Inferior parietal cortex (tissue), 1 donor: ENCODE measurements at regions not wholly inside any gene's neighbourhood (a gene's known extent, or its start where the extent isn't known, plus 50 kb on each side); places are given as distances from the start of the nearest gene placed in this dataset.

Experiments used
- DNase-seq: peaks from one replicate; pipeline ENCODE4 v3.0.0-alpha.2; 2016; ENCODE audit errors: extremely low spot score

- DNase-seq: no peak
These were observed 246.3 kb downstream of the SIPA1L2 start for GRCh38 chr1:232383455-232384123.

DNA sequence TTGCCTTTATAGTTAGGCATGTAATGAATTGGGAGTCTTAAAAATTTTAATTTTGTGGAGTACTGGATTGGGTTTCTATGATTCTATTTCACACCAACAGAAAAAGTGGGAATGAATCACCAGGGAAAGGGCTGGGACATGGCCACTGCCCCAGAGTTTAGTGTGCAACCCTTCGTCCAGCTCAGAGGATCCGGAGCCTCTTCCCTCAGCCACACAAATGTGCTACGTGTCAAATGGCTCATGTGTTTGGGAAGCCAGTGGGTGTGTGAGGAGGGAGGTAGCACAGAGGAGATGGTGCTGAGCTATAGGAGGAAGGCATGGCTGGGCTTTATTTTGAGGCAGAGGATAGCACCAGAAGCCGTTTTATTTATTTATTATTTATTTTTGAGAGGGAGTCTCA, 247.3 kb downstream of the SIPA1L2 start:
- no peak for DNase-seq

DNA sequence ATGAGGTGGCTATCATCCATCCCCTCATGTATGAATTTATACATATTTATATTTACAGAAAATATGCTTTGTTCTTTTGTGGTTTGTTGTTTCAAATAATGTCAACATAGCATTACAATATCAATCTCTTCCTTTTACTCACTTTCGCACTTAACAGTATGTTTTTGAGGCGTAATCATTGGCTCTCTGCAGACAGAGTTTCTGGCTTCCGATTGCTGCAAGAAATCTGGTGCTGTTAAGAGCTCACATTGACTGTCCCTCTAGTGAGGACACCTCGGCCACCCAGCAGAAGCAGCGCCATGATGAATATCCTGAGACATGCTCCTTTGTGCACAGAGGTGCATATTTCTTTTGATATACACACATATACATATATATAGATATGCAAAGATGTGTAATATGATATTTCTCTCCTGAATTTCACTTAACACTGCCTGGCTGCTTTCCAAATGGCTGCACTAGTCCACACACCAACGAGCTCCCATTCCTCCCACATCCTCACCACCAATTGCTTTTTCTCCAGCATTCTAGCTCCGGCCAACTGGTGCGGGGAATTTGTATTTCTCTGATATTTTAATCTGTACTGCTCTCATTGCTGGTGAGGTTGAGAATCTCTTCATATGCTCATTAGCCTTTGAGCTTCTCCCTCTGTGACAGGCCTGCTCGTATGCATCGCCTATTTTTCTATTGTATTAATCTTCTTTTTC, 248.4 kb downstream of the SIPA1L2 start:
- DNase-seq: no peak

DNA sequence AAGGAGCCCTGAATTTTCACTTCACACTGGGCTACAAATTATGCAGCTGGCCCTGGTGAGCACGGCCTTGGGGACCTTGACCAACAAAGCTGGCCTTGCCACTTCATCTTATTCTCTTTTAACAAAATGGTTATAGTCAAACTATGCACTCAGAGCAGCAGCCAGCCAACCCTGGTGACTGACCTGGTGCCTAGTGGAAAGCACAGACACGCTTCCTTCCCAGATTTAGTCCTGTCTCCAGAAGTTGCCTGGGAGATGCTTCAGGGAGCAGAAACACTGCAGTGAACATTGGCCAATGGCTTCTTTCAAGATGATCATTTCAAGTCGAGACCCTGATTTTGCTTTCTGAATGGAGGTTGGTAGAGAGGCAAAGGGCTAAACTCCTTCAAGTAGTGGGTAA, 249.3 kb downstream of the SIPA1L2 start:
- no peak for DNase-seq

GRCh38 chr1:232380131-232380530, 249.8 kb downstream of the SIPA1L2 start:
- DNase-seq: no peak

DNA sequence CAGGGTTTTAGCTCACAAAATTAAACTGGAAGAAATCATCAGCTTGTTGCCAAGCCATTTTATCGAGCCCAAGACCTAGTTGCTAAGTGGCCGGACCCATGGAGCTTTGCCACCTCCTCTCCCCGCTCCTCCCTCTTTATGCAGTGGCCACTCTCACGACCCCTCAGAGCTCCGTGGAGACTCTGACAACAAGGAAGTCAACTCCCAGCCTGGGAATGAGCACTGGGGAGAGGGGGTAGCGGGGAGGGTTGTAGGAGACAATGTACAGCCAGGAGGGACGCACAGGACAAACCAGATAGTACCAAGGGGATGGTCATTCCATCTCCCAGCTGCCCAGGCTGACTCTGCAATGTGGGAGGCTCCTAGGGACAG, 250.9 kb downstream of the SIPA1L2 start:
- no peak for DNase-seq

- DNase-seq: no peak
These were observed 251.5 kb downstream of the SIPA1L2 start for GRCh38 chr1:232378266-232379062.

- no peak for DNase-seq
These were observed 252.5 kb downstream of the SIPA1L2 start for GRCh38 chr1:232377494-232377770.

GRCh38 chr1:232376632-232377493, 253.1 kb downstream of the SIPA1L2 start:
- DNase-seq: no peak

- no peak for DNase-seq
These were observed 257.0 kb downstream of the SIPA1L2 start for GRCh38 chr1:232372841-232373440.

DNA sequence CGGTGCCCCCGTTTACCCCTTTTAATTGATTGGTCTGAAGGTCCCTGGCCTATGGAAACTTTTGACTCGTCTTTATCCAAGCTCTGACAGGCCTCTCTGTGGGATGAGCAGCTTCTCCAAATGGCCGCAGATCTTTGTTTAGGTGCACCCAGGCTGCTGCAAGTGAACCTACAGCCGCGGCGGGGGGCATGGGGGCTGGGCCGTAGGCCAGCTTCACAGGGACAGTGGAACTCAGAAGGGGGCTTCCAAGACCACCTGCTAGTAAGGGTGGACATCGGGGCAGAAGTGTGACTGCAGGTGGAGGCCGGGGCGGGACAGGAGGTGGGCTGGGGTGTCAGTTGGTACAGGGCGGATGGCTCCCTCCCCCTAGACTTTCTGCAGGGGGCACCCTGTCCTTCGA, 257.5 kb downstream of the SIPA1L2 start:
- no peak for DNase-seq

- no peak for DNase-seq
These were observed 260.3 kb downstream of the SIPA1L2 start for GRCh38 chr1:232369451-232370296.

DNA sequence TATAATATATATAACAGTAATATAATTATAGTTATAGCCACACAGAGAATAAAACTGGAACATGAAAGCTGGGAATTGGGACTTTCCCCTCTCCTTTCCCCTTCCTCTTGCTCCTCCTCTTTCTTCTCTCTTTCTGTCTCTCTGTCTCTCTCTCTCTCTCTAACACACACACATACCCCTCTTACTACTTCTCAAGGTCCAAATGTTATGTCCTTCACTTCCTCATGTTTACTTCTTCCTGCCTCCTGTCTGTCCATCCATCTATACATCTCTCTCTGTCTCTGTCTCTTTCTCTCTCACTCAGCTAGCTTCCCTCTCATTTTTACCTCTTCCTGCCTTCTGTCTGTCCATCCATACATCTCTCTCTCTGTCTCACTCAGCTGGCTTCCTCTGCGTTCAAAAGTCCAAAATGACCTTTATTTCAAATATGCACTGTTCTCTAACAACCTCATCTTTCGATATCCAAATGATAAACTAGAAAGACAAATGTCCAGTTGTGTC, 261.1 kb downstream of the SIPA1L2 start:
- no peak for DNase-seq

DNA sequence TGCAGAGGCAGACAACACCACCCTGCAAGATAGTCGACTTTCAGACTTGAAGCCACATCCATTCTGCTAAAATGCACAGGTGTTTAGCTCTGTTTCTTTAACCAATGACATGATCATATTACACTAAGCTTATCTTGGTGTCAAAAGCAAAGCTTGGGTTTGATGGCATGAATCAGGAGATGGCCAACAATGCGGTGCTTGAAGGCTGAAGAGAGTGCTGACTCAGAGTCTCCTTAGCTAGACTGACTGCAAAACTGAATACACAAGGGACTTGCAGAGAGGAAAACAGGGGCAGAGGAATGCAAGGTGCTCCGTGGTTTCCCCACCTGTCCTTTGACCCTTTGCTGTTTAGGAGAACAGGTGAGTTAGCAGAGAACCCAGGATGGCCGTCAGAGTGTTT, 262.6 kb downstream of the SIPA1L2 start:
- DNase-seq: no peak

- DNase-seq: no peak
These were observed 265.1 kb downstream of the SIPA1L2 start for GRCh38 chr1:232364654-232365382.

DNA sequence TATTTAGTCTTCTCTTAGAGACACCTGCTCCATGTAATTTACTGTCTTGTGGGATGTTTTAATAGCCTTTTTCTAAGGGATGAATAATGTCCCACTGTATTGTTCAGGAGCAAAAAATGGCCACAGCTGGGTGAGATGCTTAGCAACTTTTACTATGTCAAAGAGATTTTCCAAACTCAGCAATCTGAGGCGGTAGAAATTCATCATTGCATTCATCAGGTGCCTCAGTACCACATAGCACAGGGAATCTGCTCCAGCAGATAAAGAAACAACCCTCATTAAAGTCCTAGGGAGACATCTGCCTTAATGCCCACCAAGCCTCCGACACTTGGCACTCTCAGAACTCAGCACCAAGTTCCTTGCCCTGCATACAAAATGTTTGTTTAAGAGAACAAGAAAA, 266.9 kb downstream of the SIPA1L2 start:
- DNase-seq: no peak

DNA sequence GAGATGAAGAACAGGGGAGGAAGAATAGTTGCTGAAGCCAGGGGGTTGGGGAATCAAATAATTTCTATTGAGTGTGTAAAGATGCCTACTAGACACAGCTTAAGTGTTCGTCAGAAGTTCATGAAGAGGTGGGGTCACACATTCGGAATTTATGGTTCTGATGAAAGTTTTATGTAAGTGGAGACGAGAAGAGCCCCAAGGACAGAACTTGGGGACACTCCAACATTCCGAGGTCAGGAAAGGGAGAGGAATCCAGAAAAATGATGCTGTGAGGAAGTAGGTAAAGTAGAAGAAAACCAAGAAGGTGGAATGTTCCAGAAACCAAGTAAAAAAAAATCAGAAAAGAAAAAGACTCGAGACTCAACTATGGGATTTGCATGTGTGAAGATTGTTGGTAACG, 272.5 kb downstream of the SIPA1L2 start:
- DNase-seq: no peak

- no peak for DNase-seq
These were observed 274.5 kb downstream of the SIPA1L2 start for GRCh38 chr1:232355162-232356006.

- DNase-seq: no peak
These were observed 276.9 kb downstream of the SIPA1L2 start for GRCh38 chr1:232353001-232353400.
